Panc1 (cell line): ENCODE measurements at regions not wholly inside any gene's neighbourhood (a gene's known extent, or its start where the extent isn't known, plus 50 kb on each side); places are given as distances from the start of the nearest gene placed in this dataset.

Source experiments
- ATAC-seq: fragments of 200-7000 bp; cut with Tn5 transposase; 2 replicates; pipeline ENCODE4 v1.9.1; 2020; ENCODE audit warnings: mild to moderate bottlenecking, moderate library complexity
- BruUV-seq: library from RNA; stranded (reverse); fragments of 400-500 nt; replicated peaks from 2 replicates; lab custom pipeline; 2021; lab: Mats Ljungman, UMichigan
- CTCF ChIA-PET: fragments of 300-600 bp; sonication (Branson Sonifier 250); formaldehyde crosslinking; loops from one replicate; lab custom pipeline; 2022; ENCODE audit warnings: antibody characterized with exemption; lab: Charles Lee
- POLR2A ChIA-PET: fragments of 300-600 bp; sonication (Branson Sonifier 250); formaldehyde crosslinking; loops from one replicate; lab custom pipeline; 2022; ENCODE audit warnings: antibody characterized with exemption; lab: Charles Lee
- DNase-seq: peaks from one replicate; pipeline ENCODE4 v3.0.0-alpha.2; 2010; ENCODE audit warnings: low read depth, low spot score
- H3K27ac ChIP-seq: 2 replicates; pipeline ENCODE4 v1.5.1; 2011; ENCODE audit warnings: mild to moderate bottlenecking, low read length, inconsistent platforms
- H3K27me3 ChIP-seq: fragments of 200-500 bp; sonication (Bioruptor generic); 2 replicates; pipeline ENCODE4 v1.6.0; 2014; ENCODE audit warnings: low read length, inconsistent platforms; ENCODE audit not compliant: control insufficient read depth, insufficient read depth
- H3K36me3 ChIP-seq: fragments of 200-500 bp; sonication (Bioruptor generic); 2 replicates; pipeline ENCODE4 v1.5.1; 2014; ENCODE audit warnings: inconsistent platforms, mild to moderate bottlenecking, low read length, moderate library complexity; ENCODE audit not compliant: control insufficient read depth, insufficient read depth
- H3K4me1 ChIP-seq: 2 replicates; pipeline ENCODE4 v1.5.1; 2011; ENCODE audit warnings: inconsistent platforms, mild to moderate bottlenecking, low read length, moderate library complexity; ENCODE audit not compliant: control insufficient read depth, insufficient read depth
- H3K4me3 ChIP-seq, 2 experiments: 2 replicates each; pipeline ENCODE4 v1.5.1; 2011 to 2012; ENCODE audit warnings: low read depth in 2 of 2, low read length in 2 of 2, mild to moderate bottlenecking in 2 of 2, inconsistent platforms in 1 of 2, moderate library complexity in 1 of 2
- H3K9me3 ChIP-seq: fragments of 200-500 bp; sonication (Bioruptor generic); 2 replicates; pipeline ENCODE4 v1.5.1; 2014; ENCODE audit warnings: low read depth, mild to moderate bottlenecking, inconsistent platforms, low read length, moderate library complexity; ENCODE audit not compliant: control insufficient read depth, insufficient read depth
- CTCF ChIP-seq: fragments of 450-650 bp; IDR thresholded peaks from 2 replicates; pipeline ENCODE4 v1.5.1; 2017; ENCODE audit warnings: mild to moderate bottlenecking
- POLR2AphosphoS5 ChIP-seq: IDR thresholded peaks from 2 replicates; pipeline ENCODE4 v1.6.1; 2012; ENCODE audit warnings: mild to moderate bottlenecking, low read depth, low read length, moderate library complexity
- REST ChIP-seq, 2 experiments: IDR thresholded peaks; 2 replicates each; pipeline ENCODE4 v1.6.1; 2011 to 2012; ENCODE audit warnings: low read depth in 2 of 2, control low read depth in 1 of 2, low read length in 1 of 2, mild to moderate bottlenecking in 1 of 2, moderate library complexity in 1 of 2; ENCODE audit not compliant: insufficient read depth in 1 of 2
- SIN3A ChIP-seq: IDR thresholded peaks from 2 replicates; pipeline ENCODE4 v1.6.1; 2012; ENCODE audit warnings: low read depth, mild to moderate bottlenecking, low read length, moderate library complexity, borderline replicate concordance; ENCODE audit not compliant: insufficient read depth
- TCF7L2 ChIP-seq: IDR thresholded peaks from 2 replicates; pipeline ENCODE4 v1.6.1; 2011; ENCODE audit warnings: mild to moderate bottlenecking, low read depth, low read length, inconsistent platforms
- in situ Hi-C: cut with HindIII; loops from 2 replicates; pipeline ENCODE4 v1.10.0; 2016; ENCODE audit warnings: low sequenced_read_pairs, low pct_unique_long_range_greater_than_20kb
- intact Hi-C: fragments of 100-400 bp; cut with micrococcal nuclease; formaldehyde crosslinking; loops from one replicate; pipeline ENCODE4 v1.10.0; 2022; ENCODE audit not compliant: unreplicated experiment

- in situ Hi-C loops = no loop called here
- TF ChIP-seq REST (IDR thresholded peaks at IDR 0.05; ENCODE audit: insufficient read depth in 1 of 2, low read depth in 2 of 2, low read length in 1 of 2) (no peak), SIN3A (no peak), TCF7L2 (no peak), POLR2AphosphoS5 (no peak), CTCF (no peak)
- no peak overlapping the region for H3K27ac ChIP-seq
- POLR2A ChIA-PET = no interaction called here
- no peaks in the 10 kb centered on the region for H3K9me3 ChIP-seq
- CTCF ChIA-PET = no interaction called here
- no peak for DNase-seq
- no peak for ATAC-seq
- no TSS peak for BruUV-seq
- no peaks in the 10 kb centered on the region for H3K4me1 ChIP-seq
- intact Hi-C loops = no loop called here
- no peak overlapping the region for H3K4me3 ChIP-seq
- no peaks in the 10 kb centered on the region for H3K27me3 ChIP-seq
- no peaks in the 10 kb centered on the region; the same call in 1 of the 2 replicates for H3K36me3 ChIP-seq
These were observed 98.4 kb downstream of the ASMT start for GRCh38 chrX:1713296-1713695.

GRCh38 chrX:1717373-1717772, 102.5 kb downstream of the ASMT start:
- TF ChIP-seq SIN3A (no peak), POLR2AphosphoS5 (no peak), REST (IDR thresholded peaks at IDR 0.05; ENCODE audit: insufficient read depth in 1 of 2, low read depth in 2 of 2, low read length in 1 of 2) (no peak)
- no peaks in the 10 kb centered on the region for H3K4me1 ChIP-seq
- no peaks in the 10 kb centered on the region for H3K9me3 ChIP-seq
- no peaks in the 10 kb centered on the region for H3K27me3 ChIP-seq
- ChIA-PET POLR2A (no interaction called here), CTCF (no interaction called here)
- no TSS peak for BruUV-seq
- no peak for DNase-seq
- no peak overlapping the region for H3K27ac ChIP-seq
- intact Hi-C loops (no loop called here), in situ Hi-C loops (no loop called here)
- H3K4me3 ChIP-seq = no peak overlapping the region
- no peaks in the 10 kb centered on the region for H3K36me3 ChIP-seq
- no peak for ATAC-seq
